WERI-Rb-1 (cell line): ENCODE measurements at regions not wholly inside any gene's neighbourhood (a gene's known extent, or its start where the extent isn't known, plus 50 kb on each side); places are given as distances from the start of the nearest gene placed in this dataset.
"Not testable (repeated sequence)": the region's sequence is repeated elsewhere in the genome, so short reads cannot be mapped to it uniquely, and the experiment has no call there.

Source experiments
- DNase-seq: peaks from one replicate; pipeline ENCODE4 v3.0.0-alpha.2; 2020
- H3K27ac ChIP-seq: fragments of 250-450 bp; sonication (Bioruptor Pico); 2 replicates; pipeline ENCODE4 v1.5.1; 2020; ENCODE audit warnings: mild to moderate bottlenecking, moderate library complexity
- H3K27me3 ChIP-seq: fragments of 250-450 bp; sonication (Bioruptor Pico); 2 replicates; pipeline ENCODE4 v1.5.1; 2021; ENCODE audit warnings: mild to moderate bottlenecking, low read depth, moderate library complexity; ENCODE audit not compliant: insufficient read depth, severe bottlenecking
- H3K36me3 ChIP-seq: fragments of 250-450 bp; sonication (Bioruptor Pico); 2 replicates; pipeline ENCODE4 v1.5.1; 2020; ENCODE audit warnings: mild to moderate bottlenecking, moderate library complexity
- H3K4me3 ChIP-seq: 2 replicates; pipeline ENCODE4 v1.5.1; 2011; ENCODE audit warnings: low read depth, mild to moderate bottlenecking, control low read depth, low read length
- H3K9me3 ChIP-seq: fragments of 250-450 bp; sonication (Bioruptor Pico); 2 replicates; pipeline ENCODE4 v1.5.1; 2021; ENCODE audit warnings: mild to moderate bottlenecking, moderate library complexity; ENCODE audit not compliant: severe bottlenecking
- CTCF ChIP-seq: IDR thresholded peaks from 2 replicates; pipeline ENCODE4 v1.5.1; 2011; ENCODE audit warnings: low read depth, mild to moderate bottlenecking, control low read depth, inconsistent platforms, low read length

DNA sequence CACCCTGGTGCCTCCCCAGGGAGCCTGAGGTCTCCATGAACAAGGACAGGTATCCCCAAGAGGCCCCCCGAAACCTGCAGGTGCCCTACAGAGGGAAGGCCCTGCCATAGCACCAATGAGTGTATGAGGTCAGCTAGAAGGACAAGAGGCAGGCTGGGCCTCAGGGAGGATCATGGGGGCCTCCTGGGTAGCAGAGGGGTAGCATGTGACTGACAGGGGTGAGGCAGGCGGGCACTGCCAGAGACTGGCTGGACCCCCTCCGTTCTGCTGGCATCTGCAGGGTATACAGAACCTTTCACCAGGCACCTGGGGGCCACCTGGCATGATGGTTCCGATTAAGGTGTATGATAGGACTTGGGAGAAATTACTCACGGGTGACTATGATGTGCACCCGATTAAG is 79.2 kb upstream of the KCTD7 start:
- TF ChIP-seq CTCF, result no peak
- Histone ChIP-seq H3K4me3 (no peak overlapping the region), H3K9me3 (no peaks in the 10 kb centered on the region), H3K27me3 (no peaks in the 10 kb centered on the region), H3K27ac (no peak overlapping the region), H3K36me3 (peaks cover 56% of the 10 kb centered on the region)
- no peak for DNase-seq

DNA sequence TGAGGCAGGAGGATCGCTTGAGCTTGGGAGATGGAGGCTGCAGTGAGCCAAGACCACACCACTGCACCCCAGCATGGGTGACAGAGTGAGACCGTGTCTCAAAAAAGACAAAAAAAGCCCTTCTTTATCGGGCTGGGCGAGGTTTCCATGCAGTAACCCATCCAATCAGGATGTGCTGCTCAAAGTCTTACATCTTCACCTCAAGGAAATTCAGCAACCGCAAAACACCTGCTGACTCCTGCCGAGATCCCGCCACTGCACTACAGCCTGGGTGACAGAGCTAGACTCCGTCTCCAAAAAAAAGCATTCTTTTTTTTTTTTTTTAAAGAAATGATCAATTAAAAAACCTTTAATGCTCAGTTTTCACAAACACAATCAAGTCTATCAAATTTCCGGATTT is 75.7 kb upstream of the KCTD7 start:
- no peak overlapping the region for H3K4me3 ChIP-seq
- no peak for DNase-seq
- H3K27ac ChIP-seq, result no peak overlapping the region
- no peaks in the 10 kb centered on the region for H3K9me3 ChIP-seq
- no peaks in the 10 kb centered on the region for H3K27me3 ChIP-seq
- H3K36me3 ChIP-seq, result peaks cover 53% of the 10 kb centered on the region
- no peak for TF ChIP-seq CTCF

- not testable (repeated sequence) for H3K27me3 ChIP-seq, H3K4me3 ChIP-seq, DNase-seq, H3K27ac ChIP-seq, H3K9me3 ChIP-seq
- peaks cover 59% of the 10 kb centered on the region for H3K36me3 ChIP-seq
Measured at GRCh38 chr7:66553675-66554074, 75.0 kb upstream of the KCTD7 start.

GRCh38 chr7:66554291-66554690 is 74.4 kb upstream of the KCTD7 start:
- not testable (repeated sequence) for DNase-seq, H3K4me3 ChIP-seq, H3K27ac ChIP-seq, H3K27me3 ChIP-seq, H3K9me3 ChIP-seq
- peaks cover 61% of the 10 kb centered on the region for H3K36me3 ChIP-seq

DNA sequence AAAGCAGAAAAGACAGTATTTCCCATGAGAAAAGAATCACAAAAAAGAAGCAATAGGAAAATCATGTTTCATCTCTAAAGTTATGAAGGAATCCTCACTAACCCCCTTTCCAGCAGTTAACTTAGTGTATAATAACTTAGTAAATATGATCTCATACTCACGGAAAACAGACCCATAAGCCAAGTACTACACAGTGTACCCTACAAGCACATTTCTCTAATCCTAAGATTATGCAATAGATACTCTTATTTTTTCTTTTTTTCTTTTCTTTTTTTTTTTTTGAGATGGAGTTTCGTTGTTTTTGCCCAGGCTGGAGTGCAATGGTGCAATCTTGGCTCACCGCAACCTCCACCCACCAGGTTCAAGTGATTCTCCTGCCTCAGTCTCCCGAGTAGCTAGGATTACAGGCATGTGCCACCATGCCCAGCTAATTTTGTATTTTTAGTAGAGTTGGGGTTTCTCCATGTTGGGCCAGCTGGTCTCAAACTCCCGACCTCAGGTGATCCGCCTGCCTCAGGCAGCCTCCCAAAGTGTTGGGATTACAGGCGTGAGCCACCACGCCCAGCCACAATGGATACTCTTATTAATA is 73.7 kb upstream of the KCTD7 start:
- not testable (repeated sequence) for H3K27me3 ChIP-seq, H3K9me3 ChIP-seq, DNase-seq, H3K27ac ChIP-seq, H3K4me3 ChIP-seq
- H3K36me3 ChIP-seq, result peaks cover 55% of the 10 kb centered on the region

DNA sequence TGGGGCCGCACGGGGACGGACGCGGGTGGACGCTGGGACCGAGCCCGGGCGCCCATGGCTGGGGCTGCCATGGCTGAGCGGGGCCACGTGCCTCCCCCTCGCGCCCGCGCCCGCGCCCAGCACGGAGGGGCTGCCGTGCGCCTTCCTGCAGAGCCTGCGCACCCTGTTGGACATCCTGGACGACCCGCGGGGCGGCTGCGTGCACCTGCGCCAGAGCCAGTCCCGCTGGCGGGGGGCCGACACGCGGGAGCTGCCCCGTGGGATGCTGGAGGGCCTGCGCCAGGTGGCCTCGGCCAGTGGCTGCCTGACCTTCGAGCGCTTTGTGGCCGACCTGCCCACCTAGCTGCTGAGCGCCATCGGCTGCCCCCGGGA is 72.5 kb upstream of the KCTD7 start:
- H3K9me3 ChIP-seq, result no peaks in the 10 kb centered on the region
- no peak for TF ChIP-seq CTCF
- H3K36me3 ChIP-seq, result peaks cover 48% of the 10 kb centered on the region
- no peak for DNase-seq
- H3K27me3 ChIP-seq, result no peaks in the 10 kb centered on the region
- no peak overlapping the region for H3K27ac ChIP-seq
- no peak overlapping the region for H3K4me3 ChIP-seq

DNA sequence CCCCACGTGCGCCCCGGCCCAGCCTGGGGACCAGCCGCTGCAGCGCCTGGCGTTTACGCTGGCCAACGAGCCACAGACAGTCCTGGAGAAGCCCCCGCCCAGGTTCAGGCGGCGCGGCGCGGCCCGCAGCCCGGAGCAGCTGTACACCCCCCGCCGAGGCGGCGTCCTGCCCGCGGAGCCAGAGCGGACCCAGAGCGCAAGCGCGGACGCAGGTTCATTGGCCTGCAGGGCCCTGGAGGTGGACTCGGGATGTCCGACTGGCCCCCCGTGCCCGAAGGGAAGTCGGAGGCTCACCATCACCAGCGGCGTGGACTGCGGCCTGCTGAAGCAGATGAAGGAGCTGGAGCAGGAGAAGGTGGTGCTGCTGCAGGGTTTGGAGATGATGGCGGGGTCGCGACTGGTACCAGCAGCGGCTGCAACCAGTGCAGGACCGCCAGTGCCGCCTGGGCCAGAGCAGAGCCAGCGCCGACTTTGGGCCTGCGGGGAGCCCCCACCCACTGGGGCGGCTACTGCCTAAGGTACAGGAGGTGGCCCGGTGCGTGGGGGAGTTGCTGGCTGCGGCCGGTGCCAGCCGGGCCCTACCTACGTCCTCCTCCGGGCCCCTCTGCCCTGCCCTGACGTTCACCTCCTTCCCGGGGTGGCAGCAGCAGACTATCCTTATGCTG is 72.0 kb upstream of the KCTD7 start:
- Histone ChIP-seq H3K36me3 (peaks cover 42% of the 10 kb centered on the region), H3K9me3 (no peaks in the 10 kb centered on the region), H3K27ac (no peak overlapping the region), H3K4me3 (no peak overlapping the region), H3K27me3 (no peaks in the 10 kb centered on the region)
- no peak for TF ChIP-seq CTCF
- no peak for DNase-seq
